ENCODE measurements at regions not wholly inside any gene's neighbourhood (a gene's known extent, or its start where the extent isn't known, plus 50 kb on each side); places are given as distances from the start of the nearest gene placed in this dataset.

- no peak overlapping the region for H3K4me3 ChIP-seq (ENCODE audit: low read length)
- no peak overlapping the region for H3K9ac ChIP-seq (ENCODE audit: low read length)
- no peaks in the 10 kb centered on the region for H3K79me2 ChIP-seq (replicated peaks; ENCODE audit: insufficient read depth, low read length)
- TF ChIP-seq CTCF (IDR thresholded peaks at IDR 0.05; ENCODE audit: poor library complexity, severe bottlenecking) (no peak), TAF1 (IDR thresholded peaks at IDR 0.05; ENCODE audit: low read depth) (no peak), EP300 (conservative IDR thresholded peaks at IDR 0.05; ENCODE audit: poor library complexity, severe bottlenecking) (no peak), MXI1 (conservative IDR thresholded peaks at IDR 0.05; ENCODE audit: poor library complexity, severe bottlenecking) (no peak), REST (IDR thresholded peaks at IDR 0.05; ENCODE audit: borderline replicate concordance) (no peak), RAD21 (conservative IDR thresholded peaks at IDR 0.05) (no peak), POLR2AphosphoS5 (IDR thresholded peaks at IDR 0.05) (no peak), EZH2 (IDR thresholded peaks at IDR 0.05; ENCODE audit: borderline replicate concordance, insufficient read depth, low read length, poor library complexity, severe bottlenecking) (no peak), SMC3 (conservative IDR thresholded peaks at IDR 0.05; ENCODE audit: poor library complexity) (no peak)
- H3K9me2 ChIP-seq (ENCODE audit: insufficient read depth, low read length): no peaks in the 10 kb centered on the region
- no peaks in the 10 kb centered on the region for H3K9me3 ChIP-seq (ENCODE audit: low read length)
- no peaks in the 10 kb centered on the region for H3K27me3 ChIP-seq (ENCODE audit: insufficient read depth, low read depth, low read length)
- no peak overlapping the region for H2AFZ ChIP-seq (ENCODE audit: low read depth, low read length)
- H3K27ac ChIP-seq (ENCODE audit: low read length): no peak overlapping the region
- no peak overlapping the region for H3K4me2 ChIP-seq (ENCODE audit: low read length)
- H3F3A ChIP-seq (ENCODE audit: insufficient read depth, low read length, poor library complexity, severe bottlenecking): no peaks in the 10 kb centered on the region
- no peaks in the 10 kb centered on the region for H3K36me3 ChIP-seq (ENCODE audit: insufficient read depth, low read length)
- H4K20me1 ChIP-seq (ENCODE audit: insufficient read depth): no peaks in the 10 kb centered on the region
Measured at GRCh38 chr4:3705236-3705987, 60.8 kb upstream of the ADRA2C start.

GRCh38 chr4:3704669-3705068 lies 61.5 kb upstream of the ADRA2C start:
- TF ChIP-seq MXI1 (conservative IDR thresholded peaks at IDR 0.05; ENCODE audit: poor library complexity, severe bottlenecking): no peak
- TF ChIP-seq CTCF (IDR thresholded peaks at IDR 0.05; ENCODE audit: poor library complexity, severe bottlenecking): no peak
- no peak for TF ChIP-seq EP300 (conservative IDR thresholded peaks at IDR 0.05; ENCODE audit: poor library complexity, severe bottlenecking)
- no peak for TF ChIP-seq EZH2 (IDR thresholded peaks at IDR 0.05; ENCODE audit: borderline replicate concordance, insufficient read depth, low read length, poor library complexity, severe bottlenecking)
- no peak for TF ChIP-seq RAD21 (conservative IDR thresholded peaks at IDR 0.05)
- no peak for TF ChIP-seq POLR2AphosphoS5 (IDR thresholded peaks at IDR 0.05)
- TF ChIP-seq SMC3 (conservative IDR thresholded peaks at IDR 0.05; ENCODE audit: poor library complexity): no peak
- TF ChIP-seq TAF1 (IDR thresholded peaks at IDR 0.05; ENCODE audit: low read depth): no peak
- TF ChIP-seq REST (IDR thresholded peaks at IDR 0.05; ENCODE audit: borderline replicate concordance): no peak

More at GRCh38 chr4:3704669-3705068, 61.5 kb upstream of the ADRA2C start:
- no peak overlapping the region for H3K27ac ChIP-seq (ENCODE audit: low read length)
- no peaks in the 10 kb centered on the region for H3K9me3 ChIP-seq (ENCODE audit: low read length)
- H3K36me3 ChIP-seq (ENCODE audit: insufficient read depth, low read length): no peaks in the 10 kb centered on the region
- no peaks in the 10 kb centered on the region for H3F3A ChIP-seq (ENCODE audit: insufficient read depth, low read length, poor library complexity, severe bottlenecking)
- no peaks in the 10 kb centered on the region for H4K20me1 ChIP-seq (ENCODE audit: insufficient read depth)
- no peak overlapping the region for H3K4me2 ChIP-seq (ENCODE audit: low read length)
- H3K9me2 ChIP-seq (ENCODE audit: insufficient read depth, low read length): no peaks in the 10 kb centered on the region
- H3K27me3 ChIP-seq (ENCODE audit: insufficient read depth, low read depth, low read length): no peaks in the 10 kb centered on the region
- no peak overlapping the region for H3K9ac ChIP-seq (ENCODE audit: low read length)
- H3K79me2 ChIP-seq (replicated peaks; ENCODE audit: insufficient read depth, low read length): no peaks in the 10 kb centered on the region
- H2AFZ ChIP-seq (ENCODE audit: low read depth, low read length): no peak overlapping the region
- H3K4me3 ChIP-seq (ENCODE audit: low read length): no peak overlapping the region

Measured in neural cell (in vitro differentiated cells).